ENCODE measurements at regions not wholly inside any gene's neighbourhood (a gene's known extent, or its start where the extent isn't known, plus 50 kb on each side); places are given as distances from the start of the nearest gene placed in this dataset.

DNA sequence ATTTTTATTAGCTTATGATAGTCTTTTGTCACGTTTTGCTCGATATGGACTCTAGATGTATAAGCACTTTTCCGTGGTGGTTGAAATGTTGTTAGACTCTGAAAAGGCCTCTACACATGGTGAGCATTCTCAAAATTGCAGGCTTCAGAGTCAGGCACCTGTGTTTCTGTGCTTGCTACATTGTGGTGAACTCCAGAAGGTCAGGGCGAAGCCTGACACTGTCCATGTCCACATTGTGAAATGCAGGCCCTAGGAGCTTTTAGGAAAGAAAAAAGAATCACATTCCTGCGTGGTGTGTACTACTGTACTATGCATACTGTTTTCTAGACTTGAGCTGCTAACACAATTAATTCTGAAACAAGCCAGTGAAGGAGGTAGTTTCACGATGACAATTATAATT, 86.3 kb downstream of the HS3ST1 start:
- no peak for DNase-seq (ENCODE audit: low read depth)

DNA sequence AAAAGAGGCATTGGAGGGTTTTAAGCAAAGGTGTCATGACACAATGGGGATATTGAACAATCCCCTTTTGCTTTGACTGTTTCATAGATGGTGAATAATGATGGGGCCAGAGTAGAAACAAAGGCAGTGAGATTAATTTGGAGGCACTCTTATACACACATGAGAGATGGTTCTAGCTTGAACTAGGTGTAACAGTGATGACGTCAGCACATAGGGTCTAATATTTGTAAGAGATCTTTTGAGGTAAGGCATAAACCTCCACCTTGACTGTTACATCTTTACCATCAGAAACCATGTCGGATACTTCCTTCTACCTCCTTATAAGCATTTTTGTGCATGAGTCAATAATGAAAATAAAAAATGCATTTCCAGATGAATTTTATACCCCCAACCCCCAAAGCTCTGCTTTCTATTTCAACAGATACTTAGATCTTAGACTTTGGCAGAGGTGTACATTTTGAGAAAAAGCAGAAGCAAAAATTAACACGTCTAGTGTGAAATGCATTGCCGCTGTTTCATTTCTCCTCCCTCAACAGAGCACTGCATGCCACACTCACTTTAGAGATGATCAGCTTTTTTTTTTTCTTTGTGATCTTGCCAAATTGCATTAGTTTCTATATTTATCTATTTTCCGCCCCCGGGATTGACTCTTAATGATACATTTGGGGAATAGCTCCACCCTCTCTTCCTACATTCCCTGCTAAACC, 87.2 kb downstream of the HS3ST1 start:
- no peak for DNase-seq (ENCODE audit: low read depth)

DNA sequence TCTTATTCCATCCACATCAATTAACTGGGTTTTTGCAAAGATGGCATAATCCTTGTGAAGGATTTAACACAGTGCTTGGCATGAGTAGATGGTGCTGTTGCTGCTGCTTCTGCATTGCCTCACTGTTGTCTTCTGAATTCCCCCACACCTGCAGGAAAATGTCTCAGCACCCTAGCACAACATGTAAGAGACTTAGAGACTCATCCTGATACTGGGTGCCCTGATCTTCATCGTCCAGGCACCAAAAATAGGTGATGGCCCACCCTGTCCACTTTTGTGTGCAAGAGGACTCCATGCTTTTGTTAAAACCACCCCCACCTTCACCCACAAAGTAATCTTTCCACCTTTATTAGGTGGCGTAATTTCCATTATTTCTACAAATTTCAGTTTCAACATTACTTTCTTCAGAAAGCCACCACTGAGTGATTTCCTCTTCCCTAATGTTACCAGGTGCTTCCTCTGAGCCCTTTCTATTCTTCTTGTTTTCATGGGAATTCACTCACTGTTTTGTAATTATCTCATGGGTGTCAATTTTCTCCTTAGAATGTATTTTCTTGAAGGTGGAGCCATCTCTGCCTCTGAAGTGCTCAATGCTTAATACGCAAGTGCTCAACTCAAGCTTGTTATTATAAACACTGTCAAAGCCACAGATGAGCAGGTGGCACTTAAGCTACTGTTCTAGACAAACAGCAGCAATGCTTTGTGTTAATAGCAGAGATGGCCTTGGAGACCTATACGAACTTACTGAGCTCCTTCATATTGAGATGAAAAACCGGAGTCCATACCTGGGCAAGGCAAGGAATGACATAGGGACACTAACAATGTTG, 89.5 kb downstream of the HS3ST1 start:
- DNase-seq (ENCODE audit: low read depth), result no peak

DNA sequence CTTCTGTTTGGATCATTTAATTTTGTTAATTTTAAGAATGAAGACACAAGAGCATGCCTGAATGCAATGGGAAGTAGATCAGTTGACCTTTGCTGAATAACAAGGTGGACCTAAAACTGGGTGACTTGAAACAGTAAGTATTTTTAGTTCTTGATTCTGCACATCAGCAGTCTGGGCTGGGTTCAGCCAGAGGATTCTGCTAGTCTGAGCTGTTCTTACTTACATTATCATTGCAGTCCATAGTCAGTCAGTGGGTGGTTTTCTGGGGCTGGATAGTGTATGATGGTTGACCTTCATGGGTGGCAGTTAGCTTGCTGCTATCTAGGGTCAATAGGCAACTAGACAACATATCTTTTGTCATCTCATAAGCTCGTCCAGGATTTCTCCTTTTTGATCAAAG, 91.4 kb downstream of the HS3ST1 start:
- DNase-seq (ENCODE audit: low read depth), result no peak

DNA sequence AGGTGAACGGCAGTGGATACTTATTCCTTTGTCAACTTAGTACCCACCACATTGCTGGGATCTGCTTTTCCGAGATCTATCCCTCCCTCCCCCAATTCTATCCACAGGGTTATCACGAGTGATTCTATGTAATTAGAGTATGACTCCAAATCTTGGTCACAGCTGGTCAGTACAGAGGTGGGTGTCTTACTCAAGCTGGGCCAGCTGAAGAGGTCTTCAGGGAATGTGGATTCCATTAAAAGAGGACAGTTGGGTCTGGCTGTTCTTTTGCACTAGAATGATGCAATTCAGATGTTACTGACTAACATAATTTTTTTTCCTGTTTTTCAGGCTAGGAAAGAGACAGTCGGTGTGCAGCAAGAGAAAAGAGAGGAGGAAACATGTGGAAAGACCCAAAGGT, 92.3 kb downstream of the HS3ST1 start:
- no peak for DNase-seq (ENCODE audit: low read depth)

DNA sequence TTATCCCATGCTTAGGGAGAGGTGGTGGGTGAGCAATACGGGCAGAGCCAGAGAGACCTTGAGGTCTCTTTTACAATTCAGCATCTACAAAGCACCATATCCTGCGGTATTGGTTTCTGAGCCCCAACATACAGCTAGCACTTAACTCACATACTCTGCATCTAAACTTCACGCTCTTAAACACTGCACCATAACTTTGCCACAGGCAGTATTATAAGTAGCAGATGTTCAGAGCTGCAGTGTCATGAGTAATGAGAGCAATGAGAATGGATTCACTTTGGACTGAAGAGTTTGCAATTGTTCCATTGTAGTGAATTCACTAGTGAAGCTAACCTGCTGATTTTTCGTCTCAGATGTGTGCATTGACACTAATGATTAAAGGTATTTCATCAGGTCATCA, 93.8 kb downstream of the HS3ST1 start:
- no peak for DNase-seq (ENCODE audit: low read depth)

DNA sequence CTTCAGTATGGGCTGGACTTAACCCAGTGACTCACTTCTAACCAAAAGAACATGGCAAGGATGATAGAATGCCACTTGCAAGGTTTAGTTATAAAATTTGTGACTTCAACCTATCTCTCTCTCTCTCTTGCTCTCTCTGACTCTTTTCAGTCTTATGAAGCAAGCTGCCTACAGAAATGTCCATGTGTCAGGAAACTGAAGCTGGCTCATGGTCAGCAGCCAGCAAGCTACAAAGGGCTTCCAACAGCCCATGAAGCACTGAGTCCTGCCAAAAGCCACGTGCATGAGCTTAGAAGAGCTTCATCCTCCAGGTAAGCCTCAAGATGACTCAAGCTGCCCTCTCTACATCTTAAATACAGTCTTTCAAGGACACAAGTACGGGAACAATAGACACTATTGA, 100.3 kb downstream of the HS3ST1 start:
- DNase-seq (ENCODE audit: low read depth), result no peak

DNA sequence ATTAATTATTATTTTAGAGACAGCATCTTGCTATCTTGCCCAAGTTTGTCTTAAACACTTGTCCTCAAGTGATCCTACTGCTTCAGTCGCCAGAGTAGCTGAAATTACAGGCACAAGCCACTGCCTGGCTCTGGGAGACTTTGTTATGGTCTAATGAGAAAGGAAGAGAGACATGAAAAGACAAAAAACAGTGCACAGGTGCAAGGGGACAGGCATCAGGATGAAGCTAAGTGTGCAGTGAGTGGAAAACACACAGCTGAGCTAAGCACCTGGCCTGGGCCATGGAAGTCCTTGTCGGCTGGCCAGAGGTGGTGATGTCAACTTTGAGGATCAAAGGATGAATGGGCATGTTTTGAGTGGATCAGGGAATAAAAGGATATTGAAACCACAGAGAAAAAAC, 102.7 kb downstream of the HS3ST1 start:
- no peak for DNase-seq (ENCODE audit: low read depth)

DNA sequence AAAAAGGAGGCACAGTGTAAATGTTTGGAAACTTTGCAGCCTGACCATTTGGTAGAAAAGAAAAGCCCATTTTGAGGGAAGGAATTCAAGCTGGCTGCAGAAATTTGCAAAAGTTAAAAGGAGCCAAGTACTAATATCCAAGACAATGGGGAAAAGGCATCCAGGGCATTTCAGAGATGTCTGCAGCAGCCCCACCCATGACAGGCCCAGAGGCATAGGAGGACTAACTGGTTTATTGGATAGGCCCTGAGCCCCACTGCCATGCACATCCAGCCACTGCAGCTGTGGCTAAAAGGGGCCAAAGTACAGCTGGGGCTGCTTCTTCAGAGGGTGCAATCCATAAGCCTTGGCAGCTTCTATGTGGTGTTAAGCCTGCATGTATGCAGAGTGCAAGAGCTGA, 104.9 kb downstream of the HS3ST1 start:
- no peak for DNase-seq (ENCODE audit: low read depth)

DNA sequence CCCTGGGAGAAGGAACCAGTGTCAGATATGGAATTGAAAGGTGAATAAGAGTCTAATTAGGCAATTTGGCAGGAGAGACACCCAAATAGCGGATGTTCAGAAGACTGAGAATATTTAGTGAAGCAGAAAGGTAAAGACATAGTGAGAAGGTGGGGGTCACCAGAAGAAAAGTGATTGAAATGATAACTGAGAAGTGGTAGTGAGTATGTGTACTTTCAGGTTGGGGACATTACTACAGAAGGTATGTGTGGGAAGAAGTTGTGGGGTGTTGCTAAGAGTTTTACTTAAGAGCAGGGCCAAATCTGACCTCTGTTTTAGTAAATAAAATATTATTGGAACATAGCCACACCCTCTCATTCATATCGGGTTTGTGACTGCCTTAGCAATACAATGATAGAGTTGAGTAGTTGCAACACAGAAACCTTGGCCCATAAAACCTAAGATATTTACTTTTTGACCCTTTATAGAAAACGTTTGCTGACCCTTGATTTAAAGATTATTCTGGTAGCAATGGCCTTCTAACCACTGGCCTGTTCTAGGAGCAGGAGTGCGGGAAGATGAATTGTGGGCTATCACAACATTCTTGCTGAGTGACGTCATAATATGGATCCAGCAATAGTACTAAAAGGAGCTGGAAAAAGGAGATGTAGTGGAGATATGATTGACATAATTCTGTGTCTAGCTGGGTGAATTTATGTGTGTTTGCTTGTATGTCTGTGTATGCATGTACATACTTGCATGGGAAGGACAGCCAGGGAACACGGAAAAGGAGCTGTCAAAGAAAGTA, 115.3 kb downstream of the HS3ST1 start:
- no peak for DNase-seq (ENCODE audit: low read depth)

DNA sequence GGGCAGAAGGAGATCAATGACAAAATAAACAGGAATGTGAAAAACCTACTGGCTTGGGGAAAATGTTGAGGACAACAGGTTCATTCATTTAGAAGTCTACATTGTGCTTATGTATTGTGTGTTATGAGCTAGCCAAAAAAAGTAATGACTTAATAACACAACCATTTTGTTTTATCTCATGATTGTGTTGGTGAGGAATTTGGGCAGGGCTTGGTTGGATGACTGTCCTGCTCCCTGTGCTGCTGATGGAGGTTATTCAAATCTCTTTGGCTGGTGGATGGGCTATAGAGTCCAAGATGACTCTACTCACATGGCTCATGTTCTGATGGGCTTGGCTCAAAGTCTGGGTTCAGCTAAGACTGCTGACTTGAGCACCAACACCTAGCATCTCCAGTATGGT, 116.3 kb downstream of the HS3ST1 start:
- peak; percentile 65 for DNase-seq (ENCODE audit: low read depth)

DNA sequence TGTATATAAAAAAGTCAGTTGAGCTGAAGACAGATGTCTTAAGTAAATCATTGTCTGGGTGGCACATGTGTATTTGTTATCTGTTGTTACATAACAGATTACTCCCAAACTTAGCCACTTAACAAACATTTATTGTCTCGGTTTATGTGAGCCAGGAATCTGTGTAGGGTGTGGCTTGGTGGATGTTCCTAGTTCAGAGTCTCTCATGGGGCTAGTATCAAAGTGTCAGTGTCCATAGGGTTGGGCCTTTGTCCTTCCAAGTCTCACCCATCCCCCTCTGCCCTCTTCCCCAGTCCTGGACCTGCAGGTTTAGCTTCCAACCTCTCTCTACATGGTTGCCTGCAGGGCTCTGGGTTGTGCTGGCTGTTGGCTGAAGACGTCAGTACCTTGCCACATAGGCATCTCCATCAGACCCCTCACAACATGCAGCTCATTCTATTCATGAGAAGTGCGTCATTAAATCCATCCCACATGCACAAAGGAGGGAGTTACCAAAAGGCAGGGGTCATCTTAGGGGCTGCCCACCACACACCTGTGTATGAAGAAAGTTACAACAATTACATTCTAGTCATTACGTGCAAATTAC, 127.5 kb downstream of the HS3ST1 start:
- DNase-seq (ENCODE audit: low read depth), result no peak

DNA sequence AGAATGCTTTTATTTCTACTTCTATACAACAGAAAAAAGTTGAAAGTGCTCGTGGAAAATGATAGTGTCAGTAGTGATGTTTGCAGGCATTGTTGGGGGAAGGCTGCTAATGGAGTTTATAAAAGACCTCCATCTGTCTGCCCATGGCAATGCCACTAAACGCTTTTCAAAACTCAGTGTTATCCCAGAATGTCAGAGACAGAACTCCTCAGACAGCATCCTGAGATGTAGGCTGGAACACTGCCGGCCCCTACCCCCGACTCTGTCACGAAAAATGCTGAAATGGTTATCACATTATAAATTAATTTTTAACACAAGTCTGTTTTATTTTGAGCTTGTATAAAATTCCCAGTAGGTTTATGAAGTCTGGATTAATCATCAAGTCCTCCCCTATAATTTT, 128.9 kb downstream of the HS3ST1 start:
- DNase-seq (ENCODE audit: low read depth), result no peak

DNA sequence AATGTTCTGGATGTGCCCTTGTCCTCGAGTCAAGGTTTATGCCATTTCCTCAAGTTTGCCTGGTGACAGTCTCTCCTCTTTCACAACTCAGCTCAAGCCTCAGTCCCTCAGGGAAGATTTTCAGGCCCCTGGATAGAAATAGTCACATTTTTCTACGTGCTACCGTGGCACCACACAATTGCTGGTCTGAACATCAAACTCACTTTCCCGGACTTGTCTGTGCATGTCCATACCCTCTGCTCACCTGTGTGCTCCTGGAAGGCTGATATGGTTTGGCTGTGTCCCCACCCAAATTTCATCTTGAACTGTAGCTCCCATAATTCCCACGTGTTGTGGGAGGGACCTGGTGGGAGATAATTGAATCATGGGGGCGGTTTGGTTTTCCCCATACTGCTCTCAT, 129.7 kb downstream of the HS3ST1 start:
- DNase-seq (ENCODE audit: low read depth), result no peak

DNA sequence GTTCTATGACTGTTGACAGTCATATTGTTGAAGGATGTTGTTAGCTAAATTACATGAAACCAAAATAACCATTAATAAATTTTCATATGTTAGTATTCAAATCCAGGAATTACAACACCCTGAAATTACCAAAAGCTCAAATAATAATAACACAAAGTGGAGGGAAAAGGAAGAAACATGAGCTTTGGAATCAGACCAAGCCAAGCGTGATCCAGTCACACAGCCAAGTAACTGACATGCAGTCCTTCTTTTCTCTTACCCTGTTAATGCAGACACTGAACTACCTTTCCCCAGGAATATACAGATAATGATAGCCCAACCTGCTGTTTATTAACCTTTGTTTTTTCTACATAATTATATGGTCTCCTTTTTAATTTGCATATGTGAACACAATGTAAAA, 130.2 kb downstream of the HS3ST1 start:
- no peak for DNase-seq (ENCODE audit: low read depth)

DNA sequence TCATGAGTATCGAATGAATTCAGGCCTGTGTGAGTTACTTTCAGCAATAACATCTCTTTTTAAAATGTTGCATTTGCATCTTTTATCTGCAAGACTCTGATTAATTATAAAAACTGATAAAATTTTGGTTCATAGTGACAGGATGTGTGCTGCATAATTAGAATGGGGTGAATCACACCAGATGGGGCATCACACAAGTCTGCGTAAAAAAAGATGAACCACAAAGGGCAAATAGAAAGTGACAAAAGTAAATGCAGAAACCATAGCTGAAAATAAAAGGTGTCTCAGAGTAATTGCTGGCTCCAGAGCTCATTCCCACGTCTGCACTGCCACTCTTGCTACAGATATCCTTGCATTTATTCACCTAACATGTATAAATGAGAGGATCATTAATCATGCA, 131.1 kb downstream of the HS3ST1 start:
- no peak for DNase-seq (ENCODE audit: low read depth)

DNA sequence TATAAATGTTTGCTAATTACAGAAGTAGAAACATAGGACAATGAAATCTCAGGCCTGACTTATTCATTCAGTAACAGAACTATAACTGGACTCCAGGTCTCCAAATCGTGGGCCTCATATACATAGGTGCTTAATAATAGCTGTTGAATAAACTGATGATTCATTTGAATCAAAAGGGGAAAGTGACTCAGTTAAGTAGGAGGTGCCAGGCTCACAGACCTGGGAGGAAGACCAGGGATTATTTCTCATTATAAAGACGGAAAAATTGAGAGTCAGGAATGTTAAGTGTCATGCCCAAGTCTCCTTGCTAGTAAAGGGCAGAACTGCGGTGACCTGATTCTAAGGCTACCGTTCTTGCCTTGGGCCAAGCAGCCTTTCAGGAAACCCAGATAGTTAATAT, 131.5 kb downstream of the HS3ST1 start:
- no peak for DNase-seq (ENCODE audit: low read depth)

DNA sequence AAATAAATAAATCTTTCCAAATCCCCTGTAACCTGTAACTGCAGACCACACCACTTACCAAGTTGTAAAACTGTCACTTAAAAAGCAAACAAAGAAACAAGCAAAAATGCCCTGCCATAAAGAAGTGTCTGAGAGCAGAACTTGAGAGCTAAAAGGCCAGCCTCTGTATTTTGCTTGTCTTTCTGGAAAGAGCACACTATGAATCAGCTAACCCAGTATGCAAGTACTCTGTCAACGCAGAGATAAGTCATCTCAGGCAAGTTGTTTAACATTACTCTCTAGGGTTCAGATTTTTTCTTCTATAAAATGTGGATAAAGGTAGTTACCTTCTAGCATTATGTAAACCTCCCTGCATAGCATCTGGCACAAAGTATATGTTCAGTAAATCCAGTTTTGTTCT, 134.8 kb downstream of the HS3ST1 start:
- peak; percentile 21 for DNase-seq (ENCODE audit: low read depth)

DNA sequence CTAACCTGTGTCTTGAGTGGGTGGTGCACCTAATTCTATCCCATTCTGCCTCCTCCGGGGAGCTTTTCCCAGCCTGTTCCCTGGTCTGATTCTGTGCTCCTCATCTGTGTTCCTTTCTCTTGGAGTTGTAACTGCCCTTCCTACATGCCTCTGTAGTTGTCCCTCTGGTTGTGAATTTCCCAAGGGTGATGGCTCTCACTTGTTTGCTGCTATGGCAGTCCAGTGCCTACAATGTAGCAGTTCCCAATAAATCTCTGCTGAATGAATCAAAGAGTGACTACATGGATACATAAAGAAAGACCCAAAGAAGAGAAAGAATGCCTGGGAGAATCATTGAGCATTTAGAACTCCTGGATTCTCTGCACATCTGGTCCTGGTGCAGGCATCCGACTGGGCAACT, 141.6 kb downstream of the HS3ST1 start:
- no peak for DNase-seq (ENCODE audit: low read depth)

DNA sequence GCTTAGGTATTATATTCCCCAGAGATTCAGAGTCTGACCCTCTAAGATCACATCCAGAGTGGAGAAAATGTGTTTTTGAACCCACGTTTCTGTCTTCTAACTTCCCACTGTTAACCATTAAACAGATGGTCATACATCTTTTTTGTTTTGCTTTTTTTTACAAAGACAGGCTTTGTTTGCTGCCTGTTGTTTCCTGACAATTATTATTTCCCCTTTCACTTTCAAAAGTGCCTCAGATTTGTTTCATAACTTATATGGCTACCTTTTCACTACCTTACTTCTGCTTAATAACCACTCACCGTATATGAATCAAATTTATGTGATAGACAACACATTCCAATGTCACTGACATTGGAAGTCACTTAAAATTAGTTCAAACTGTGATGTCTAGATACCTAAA, 142.2 kb downstream of the HS3ST1 start:
- DNase-seq (ENCODE audit: low read depth), result no peak

DNA sequence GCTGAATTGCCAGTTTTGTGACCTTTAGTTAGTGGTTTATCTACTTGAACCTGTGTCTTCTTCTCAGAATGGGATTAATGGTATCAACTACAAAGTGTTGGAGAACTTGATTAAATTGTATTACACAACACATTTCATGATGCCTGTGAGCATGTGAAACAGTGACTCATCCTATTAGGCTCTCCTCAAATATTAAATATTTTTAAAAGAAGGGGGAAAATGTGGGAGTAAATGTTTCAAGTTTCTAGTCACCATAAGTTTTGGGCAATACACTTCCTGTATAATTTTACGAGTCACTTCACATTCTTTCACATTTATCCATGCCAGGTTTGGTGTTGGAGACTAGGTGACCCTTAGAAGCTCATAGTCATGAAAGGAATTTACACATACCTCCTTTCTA, 147.0 kb downstream of the HS3ST1 start:
- DNase-seq (ENCODE audit: low read depth), result peak; percentile 13

DNA sequence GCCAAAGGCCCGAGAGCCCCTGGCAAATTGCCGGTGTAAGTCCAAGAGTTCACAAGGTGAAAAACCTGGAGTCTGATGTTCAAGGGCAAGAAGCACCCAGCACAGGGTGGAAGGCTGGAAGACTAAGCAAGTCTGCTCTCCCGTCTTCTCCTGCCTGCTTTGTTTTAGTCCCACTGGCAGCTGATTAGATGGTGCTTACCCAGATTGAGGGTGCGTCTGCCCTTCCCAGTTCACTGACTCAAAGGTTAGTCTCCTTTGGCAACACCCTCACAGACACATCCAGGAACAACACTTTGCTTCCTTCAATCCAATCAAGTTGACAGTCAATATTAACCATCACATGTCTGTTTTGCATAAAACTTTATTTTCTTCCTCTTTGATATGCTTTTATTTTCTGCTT, 157.4 kb downstream of the HS3ST1 start:
- DNase-seq (ENCODE audit: low read depth), result no peak

DNA sequence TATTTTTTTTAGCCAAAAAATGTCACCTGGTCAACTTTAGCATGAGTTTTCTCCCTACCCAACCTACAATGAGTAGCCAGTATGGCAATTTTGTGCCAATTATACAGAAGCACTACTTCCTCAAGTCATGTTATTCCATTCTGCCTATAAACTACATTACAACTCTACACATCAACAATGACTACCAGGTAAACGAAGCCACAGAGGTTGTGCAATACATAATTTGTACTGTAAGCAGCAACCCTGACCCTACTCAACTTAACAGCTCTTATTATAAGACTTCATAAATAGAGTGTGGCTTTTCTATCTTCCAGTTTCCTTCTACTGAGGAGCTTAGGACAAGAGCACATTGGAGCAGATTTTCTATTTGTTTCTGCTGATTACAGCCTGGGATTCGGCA, 160.5 kb downstream of the HS3ST1 start:
- DNase-seq (ENCODE audit: low read depth), result no peak

Data from stromal cell of bone marrow (primary cell).